Hepatocyte (in vitro differentiated cells): ENCODE measurements at regions not wholly inside any gene's neighbourhood (a gene's known extent, or its start where the extent isn't known, plus 50 kb on each side); places are given as distances from the start of the nearest gene placed in this dataset.

Source experiments
- DNase-seq: peaks from one replicate; pipeline ENCODE4 v3.0.0-alpha.2; 2016; ENCODE audit warnings: low spot score
- H2AFZ ChIP-seq: fragments of 200-600 bp; sonication (generic); 2 replicates; pipeline ENCODE4 v1.6.0; 2016; ENCODE audit warnings: antibody characterized with exemption, mild to moderate bottlenecking
- H3K27ac ChIP-seq: fragments of 200-600 bp; sonication (generic); 2 replicates; pipeline ENCODE4 v1.5.1; 2016; ENCODE audit warnings: mild to moderate bottlenecking
- H3K27me3 ChIP-seq: fragments of 200-600 bp; sonication (generic); 2 replicates; pipeline ENCODE4 v1.6.1; 2016
- H3K36me3 ChIP-seq: fragments of 200-600 bp; sonication (generic); replicated peaks from 2 replicates; pipeline ENCODE4 v1.5.1; 2016; ENCODE audit warnings: low read depth; ENCODE audit not compliant: insufficient read depth
- H3K4me1 ChIP-seq: fragments of 200-600 bp; sonication (generic); 2 replicates; pipeline ENCODE4 v1.5.1; 2016; ENCODE audit warnings: mild to moderate bottlenecking, moderate library complexity; ENCODE audit not compliant: insufficient read depth
- H3K4me2 ChIP-seq: fragments of 200-600 bp; sonication (generic); 2 replicates; pipeline ENCODE4 v1.6.0; 2016
- H3K4me3 ChIP-seq: fragments of 200-600 bp; sonication (generic); 2 replicates; pipeline ENCODE4 v1.5.1; 2016; ENCODE audit warnings: mild to moderate bottlenecking
- H3K79me2 ChIP-seq: fragments of 200-600 bp; sonication (generic); 2 replicates; pipeline ENCODE4 v1.6.0; 2017; ENCODE audit warnings: mild to moderate bottlenecking
- H3K9me2 ChIP-seq: fragments of 200-600 bp; sonication (generic); replicated peaks from 2 replicates; pipeline ENCODE4 v1.6.0; 2017; ENCODE audit warnings: mild to moderate bottlenecking; ENCODE audit not compliant: insufficient read depth
- H3K9me3 ChIP-seq: fragments of 200-600 bp; sonication (generic); 2 replicates; pipeline ENCODE4 v1.5.1; 2016; ENCODE audit warnings: low read depth, mild to moderate bottlenecking
- H4K20me1 ChIP-seq: fragments of 200-600 bp; sonication (generic); 2 replicates; pipeline ENCODE4 v1.6.0; 2016; ENCODE audit warnings: mild to moderate bottlenecking; ENCODE audit not compliant: insufficient read depth, poor library complexity, severe bottlenecking
- EZH2 ChIP-seq: fragments of 200-600 bp; sonication (generic); IDR thresholded peaks from 2 replicates; pipeline ENCODE4 v1.6.1; 2016; ENCODE audit warnings: antibody characterized with exemption, mild to moderate bottlenecking, borderline replicate concordance
- EZH2phosphoT487 ChIP-seq: fragments of 200-600 bp; sonication (generic); IDR thresholded peaks from one replicate; pipeline ENCODE4 v1.6.1; 2018; ENCODE audit warnings: antibody characterized with exemption, mild to moderate bottlenecking, low read depth, moderate library complexity; ENCODE audit not compliant: unreplicated experiment, severe bottlenecking
- WGBS: methylation state at CpG from one replicate; pipeline ENCODE4 v1.1.6; 2016; ENCODE audit warnings: low lambda C conversion rate; ENCODE audit errors: missing lambda C conversion rate; 5-methylcytosine and 5-hydroxymethylcytosine counted together
- TF ChIP-seq, protein P1 (sequence below): fragments of 200-600 bp; sonication (generic); IDR thresholded peaks from 2 replicates; pipeline ENCODE4 v1.5.1; 2016; ENCODE audit warnings: antibody characterized with exemption, mild to moderate bottlenecking; ENCODE audit not compliant: poor library complexity

DNA sequence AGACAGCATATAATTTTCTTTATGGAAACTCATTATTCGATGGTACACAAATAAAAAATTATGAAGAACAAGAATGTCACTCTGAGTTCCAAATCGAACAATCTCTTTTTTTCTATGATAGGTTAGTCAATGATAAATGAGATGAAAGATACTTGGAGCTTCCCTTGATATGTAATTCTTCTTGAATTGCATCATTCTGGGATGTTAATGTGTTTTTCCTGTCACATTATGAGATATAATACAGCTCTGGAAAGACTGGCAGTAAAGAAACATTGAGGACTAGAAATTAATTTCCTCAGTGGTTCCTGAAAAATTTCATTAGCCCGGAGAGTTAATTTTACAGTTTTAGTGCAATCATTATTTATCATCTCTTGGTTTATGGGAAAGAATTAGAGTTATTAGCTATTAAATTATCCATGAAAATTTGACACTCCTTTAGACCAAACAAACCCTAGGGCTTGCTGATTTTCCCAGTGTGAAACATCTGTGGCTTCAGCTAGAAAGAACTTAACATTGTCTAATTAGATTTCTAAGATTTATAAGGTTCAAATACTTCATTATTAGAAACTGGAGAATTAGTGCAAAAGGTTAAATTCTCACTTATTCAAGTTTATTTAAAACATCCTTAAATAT, 1546.6 kb upstream of the TENM3 start:
- TF ChIP-seq, protein P1, sequence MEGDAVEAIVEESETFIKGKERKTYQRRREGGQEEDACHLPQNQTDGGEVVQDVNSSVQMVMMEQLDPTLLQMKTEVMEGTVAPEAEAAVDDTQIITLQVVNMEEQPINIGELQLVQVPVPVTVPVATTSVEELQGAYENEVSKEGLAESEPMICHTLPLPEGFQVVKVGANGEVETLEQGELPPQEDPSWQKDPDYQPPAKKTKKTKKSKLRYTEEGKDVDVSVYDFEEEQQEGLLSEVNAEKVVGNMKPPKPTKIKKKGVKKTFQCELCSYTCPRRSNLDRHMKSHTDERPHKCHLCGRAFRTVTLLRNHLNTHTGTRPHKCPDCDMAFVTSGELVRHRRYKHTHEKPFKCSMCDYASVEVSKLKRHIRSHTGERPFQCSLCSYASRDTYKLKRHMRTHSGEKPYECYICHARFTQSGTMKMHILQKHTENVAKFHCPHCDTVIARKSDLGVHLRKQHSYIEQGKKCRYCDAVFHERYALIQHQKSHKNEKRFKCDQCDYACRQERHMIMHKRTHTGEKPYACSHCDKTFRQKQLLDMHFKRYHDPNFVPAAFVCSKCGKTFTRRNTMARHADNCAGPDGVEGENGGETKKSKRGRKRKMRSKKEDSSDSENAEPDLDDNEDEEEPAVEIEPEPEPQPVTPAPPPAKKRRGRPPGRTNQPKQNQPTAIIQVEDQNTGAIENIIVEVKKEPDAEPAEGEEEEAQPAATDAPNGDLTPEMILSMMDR: no peak
- TF ChIP-seq EZH2phosphoT487 (no peak), EZH2 (no peak)
- Histone ChIP-seq H3K4me3 (no peak overlapping the region), H4K20me1 (no peaks in the 10 kb centered on the region), H3K27me3 (no peaks in the 10 kb centered on the region), H3K9me3 (no peaks in the 10 kb centered on the region), H3K27ac (no peak overlapping the region), H3K9me2 (no peaks in the 10 kb centered on the region), H2AFZ (no peak overlapping the region), H3K79me2 (no peaks in the 10 kb centered on the region), H3K36me3 (no peaks in the 10 kb centered on the region), H3K4me2 (no peak overlapping the region), H3K4me1 (no peaks in the 10 kb centered on the region)
- no peak for DNase-seq
- WGBS: 74% methylated on average over 3 of the region's 3 CpGs

DNA sequence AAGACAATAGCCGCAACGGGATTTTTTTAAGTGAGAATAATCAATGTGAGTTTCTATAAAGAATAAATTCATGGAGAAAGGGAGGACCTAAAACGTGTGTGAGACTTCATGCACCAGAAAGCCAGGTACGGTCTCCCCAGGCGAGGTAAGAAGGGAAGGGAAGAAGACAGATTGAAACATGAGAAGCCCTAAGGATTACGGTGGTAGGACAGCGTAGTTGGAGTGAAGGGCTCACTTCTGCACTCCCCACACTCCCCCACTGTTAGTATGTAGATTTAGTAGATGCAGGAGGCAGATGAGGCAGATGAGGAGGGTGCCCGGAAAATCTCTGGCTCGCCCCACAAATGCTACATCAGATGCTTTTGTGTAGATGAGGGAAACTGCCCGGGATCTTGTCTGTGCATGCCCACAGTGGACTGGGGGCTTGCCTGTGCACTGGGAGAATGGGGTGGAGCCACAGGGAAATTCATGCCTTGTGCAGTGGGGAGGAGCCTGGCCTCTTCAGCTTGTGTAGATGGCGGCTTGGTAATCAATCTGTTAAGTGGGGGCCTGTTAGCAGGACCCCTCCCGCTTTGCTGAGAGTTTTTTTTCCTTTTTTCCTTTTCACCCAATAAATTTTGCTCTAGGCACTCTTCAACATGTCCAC, 1544.5 kb upstream of the TENM3 start:
- Histone ChIP-seq H3K4me2 (no peak overlapping the region), H3K36me3 (no peaks in the 10 kb centered on the region), H3K4me1 (no peaks in the 10 kb centered on the region), H3K27me3 (no peaks in the 10 kb centered on the region), H3K9me2 (no peaks in the 10 kb centered on the region), H2AFZ (no peak overlapping the region), H3K79me2 (no peaks in the 10 kb centered on the region), H3K27ac (no peak overlapping the region), H4K20me1 (no peaks in the 10 kb centered on the region), H3K4me3 (no peak overlapping the region), H3K9me3 (no peaks in the 10 kb centered on the region)
- no peak for DNase-seq
- 90% methylated on average over 12 of the region's 12 CpGs for WGBS
- TF ChIP-seq, protein P1: no peak

DNA sequence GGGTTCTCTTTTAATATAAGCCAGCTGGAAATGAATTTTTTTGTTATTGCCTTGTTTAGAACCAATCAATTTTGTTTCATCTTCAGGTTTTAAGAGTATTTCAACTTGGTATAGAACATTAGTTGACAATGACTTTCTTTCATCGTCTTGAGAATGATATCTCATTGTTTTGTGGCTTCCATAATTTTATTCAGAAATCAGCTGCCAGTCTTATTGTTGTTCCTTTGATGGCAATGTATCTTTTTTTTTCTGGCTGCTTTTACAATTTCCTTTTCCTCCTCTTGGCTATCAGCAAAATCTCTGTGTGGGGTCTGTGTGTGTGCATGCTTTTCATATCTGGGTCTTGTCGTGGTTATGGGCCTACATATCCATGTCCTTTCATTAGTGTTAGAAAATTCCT, 1536.4 kb upstream of the TENM3 start:
- Histone ChIP-seq H3K27ac (no peak overlapping the region), H3K9me2 (no peaks in the 10 kb centered on the region), H3K4me3 (no peak overlapping the region), H2AFZ (no peak overlapping the region), H3K27me3 (no peaks in the 10 kb centered on the region), H3K36me3 (no peaks in the 10 kb centered on the region), H3K9me3 (peaks cover 8% of the 10 kb centered on the region), H4K20me1 (no peaks in the 10 kb centered on the region), H3K4me1 (no peaks in the 10 kb centered on the region), H3K79me2 (no peaks in the 10 kb centered on the region), H3K4me2 (no peak overlapping the region)
- TF ChIP-seq EZH2phosphoT487 (no peak), EZH2 (no peak)
- TF ChIP-seq, protein P1: no peak
- WGBS: 83% methylated on average over 2 of the region's 2 CpGs
- no peak for DNase-seq
